ENCODE measurements at regions not wholly inside any gene's neighbourhood (a gene's known extent, or its start where the extent isn't known, plus 50 kb on each side); places are given as distances from the start of the nearest gene placed in this dataset.

- TF ChIP-seq, protein P1, sequence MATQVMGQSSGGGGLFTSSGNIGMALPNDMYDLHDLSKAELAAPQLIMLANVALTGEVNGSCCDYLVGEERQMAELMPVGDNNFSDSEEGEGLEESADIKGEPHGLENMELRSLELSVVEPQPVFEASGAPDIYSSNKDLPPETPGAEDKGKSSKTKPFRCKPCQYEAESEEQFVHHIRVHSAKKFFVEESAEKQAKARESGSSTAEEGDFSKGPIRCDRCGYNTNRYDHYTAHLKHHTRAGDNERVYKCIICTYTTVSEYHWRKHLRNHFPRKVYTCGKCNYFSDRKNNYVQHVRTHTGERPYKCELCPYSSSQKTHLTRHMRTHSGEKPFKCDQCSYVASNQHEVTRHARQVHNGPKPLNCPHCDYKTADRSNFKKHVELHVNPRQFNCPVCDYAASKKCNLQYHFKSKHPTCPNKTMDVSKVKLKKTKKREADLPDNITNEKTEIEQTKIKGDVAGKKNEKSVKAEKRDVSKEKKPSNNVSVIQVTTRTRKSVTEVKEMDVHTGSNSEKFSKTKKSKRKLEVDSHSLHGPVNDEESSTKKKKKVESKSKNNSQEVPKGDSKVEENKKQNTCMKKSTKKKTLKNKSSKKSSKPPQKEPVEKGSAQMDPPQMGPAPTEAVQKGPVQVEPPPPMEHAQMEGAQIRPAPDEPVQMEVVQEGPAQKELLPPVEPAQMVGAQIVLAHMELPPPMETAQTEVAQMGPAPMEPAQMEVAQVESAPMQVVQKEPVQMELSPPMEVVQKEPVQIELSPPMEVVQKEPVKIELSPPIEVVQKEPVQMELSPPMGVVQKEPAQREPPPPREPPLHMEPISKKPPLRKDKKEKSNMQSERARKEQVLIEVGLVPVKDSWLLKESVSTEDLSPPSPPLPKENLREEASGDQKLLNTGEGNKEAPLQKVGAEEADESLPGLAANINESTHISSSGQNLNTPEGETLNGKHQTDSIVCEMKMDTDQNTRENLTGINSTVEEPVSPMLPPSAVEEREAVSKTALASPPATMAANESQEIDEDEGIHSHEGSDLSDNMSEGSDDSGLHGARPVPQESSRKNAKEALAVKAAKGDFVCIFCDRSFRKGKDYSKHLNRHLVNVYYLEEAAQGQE (IDR thresholded peaks at IDR 0.05; ENCODE audit: insufficient read depth in 1 of 2, low read depth in 2 of 2, low read length in 2 of 2), result no peak
- TF ChIP-seq TAF1 (IDR thresholded peaks at IDR 0.05; ENCODE audit: borderline replicate concordance, insufficient read depth, low read length) (no peak), FOXP2 (optimal IDR thresholded peaks at IDR 0.05; ENCODE audit: borderline replicate concordance, extremely low read depth, extremely low read length, insufficient read depth) (no peak), SIN3A (IDR thresholded peaks at IDR 0.05; ENCODE audit: borderline replicate concordance, insufficient read depth, low read length) (no peak), POLR2AphosphoS5 (IDR thresholded peaks at IDR 0.05; ENCODE audit: low read depth, low read length) (no peak)
Observed at GRCh38 chr13:109592770-109593169, 193.6 kb downstream of the IRS2 start.

DNA sequence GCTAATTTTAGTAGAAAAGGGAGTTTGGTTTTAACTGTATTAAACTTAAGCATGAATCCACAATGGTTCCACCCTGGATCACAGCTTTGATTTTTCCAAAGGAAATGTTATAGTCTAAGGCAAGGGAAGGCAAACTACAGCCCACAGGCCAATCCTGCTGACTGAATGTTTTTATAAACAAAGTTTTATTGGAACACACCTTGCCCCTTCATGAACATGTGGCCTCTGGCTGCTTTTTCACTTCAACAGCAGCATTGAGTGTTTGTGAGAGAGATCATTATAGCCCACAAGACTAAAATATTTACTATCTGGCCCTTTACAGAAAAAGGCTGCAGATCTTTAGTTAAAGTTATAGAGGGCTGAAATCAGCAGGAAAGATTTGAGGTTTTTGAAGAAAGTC lies 198.7 kb downstream of the IRS2 start:
- TF ChIP-seq, protein P1 (IDR thresholded peaks at IDR 0.05; ENCODE audit: insufficient read depth in 1 of 2, low read depth in 2 of 2, low read length in 2 of 2), result no peak
- no peak for TF ChIP-seq SIN3A (IDR thresholded peaks at IDR 0.05; ENCODE audit: borderline replicate concordance, insufficient read depth, low read length)

DNA sequence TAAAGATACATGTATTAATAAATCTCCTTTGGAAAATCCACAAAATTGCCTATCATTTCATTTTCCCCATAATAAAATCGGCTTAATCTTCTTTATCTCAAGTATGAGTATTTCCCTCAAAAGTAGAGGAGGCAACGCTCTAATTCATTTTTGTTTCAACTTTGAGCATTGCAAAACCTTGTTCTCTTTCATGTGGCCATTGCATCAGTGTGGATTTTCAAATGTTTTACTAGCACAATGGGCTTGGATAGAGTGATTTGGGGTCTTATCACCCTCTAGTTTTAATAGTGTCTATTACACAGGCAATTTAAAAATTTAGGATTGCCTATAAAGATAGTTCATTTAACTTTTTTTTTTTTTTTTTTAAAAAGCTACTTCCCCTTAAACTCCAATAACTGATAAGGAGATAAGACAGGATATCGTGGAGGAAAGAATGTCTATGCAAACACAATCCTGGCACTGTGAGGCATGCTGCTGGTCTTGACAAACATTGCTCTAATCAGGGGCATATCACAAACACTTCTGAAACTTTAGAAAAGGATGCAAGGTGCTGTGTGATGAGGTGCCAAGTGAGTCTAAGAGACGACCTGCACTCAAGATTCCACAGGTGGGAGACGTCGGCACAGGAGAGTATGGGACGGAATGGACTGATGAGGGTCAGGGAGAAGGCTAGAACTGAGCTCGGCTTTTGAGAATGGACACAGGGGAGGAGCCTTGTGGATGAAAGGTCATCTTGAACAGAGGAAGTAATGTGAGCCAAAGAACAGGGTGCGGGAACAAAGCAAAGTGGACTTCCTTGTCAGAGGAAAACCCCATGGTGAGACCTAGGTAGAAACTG lies 199.7 kb downstream of the IRS2 start:
- TF ChIP-seq FOXP2 (optimal IDR thresholded peaks at IDR 0.05; ENCODE audit: borderline replicate concordance, extremely low read depth, extremely low read length, insufficient read depth) (no peak), SIN3A (IDR thresholded peaks at IDR 0.05; ENCODE audit: borderline replicate concordance, insufficient read depth, low read length) (no peak), TAF1 (IDR thresholded peaks at IDR 0.05; ENCODE audit: borderline replicate concordance, insufficient read depth, low read length) (no peak), POLR2AphosphoS5 (IDR thresholded peaks at IDR 0.05; ENCODE audit: low read depth, low read length) (no peak)
- TF ChIP-seq, protein P1 (IDR thresholded peaks at IDR 0.05; ENCODE audit: insufficient read depth in 1 of 2, low read depth in 2 of 2, low read length in 2 of 2), result no peak

- TF ChIP-seq FOXP2 (optimal IDR thresholded peaks at IDR 0.05; ENCODE audit: borderline replicate concordance, extremely low read depth, extremely low read length, insufficient read depth), result no peak
Observed at GRCh38 chr13:109584844-109585361, 201.5 kb downstream of the IRS2 start.

DNA sequence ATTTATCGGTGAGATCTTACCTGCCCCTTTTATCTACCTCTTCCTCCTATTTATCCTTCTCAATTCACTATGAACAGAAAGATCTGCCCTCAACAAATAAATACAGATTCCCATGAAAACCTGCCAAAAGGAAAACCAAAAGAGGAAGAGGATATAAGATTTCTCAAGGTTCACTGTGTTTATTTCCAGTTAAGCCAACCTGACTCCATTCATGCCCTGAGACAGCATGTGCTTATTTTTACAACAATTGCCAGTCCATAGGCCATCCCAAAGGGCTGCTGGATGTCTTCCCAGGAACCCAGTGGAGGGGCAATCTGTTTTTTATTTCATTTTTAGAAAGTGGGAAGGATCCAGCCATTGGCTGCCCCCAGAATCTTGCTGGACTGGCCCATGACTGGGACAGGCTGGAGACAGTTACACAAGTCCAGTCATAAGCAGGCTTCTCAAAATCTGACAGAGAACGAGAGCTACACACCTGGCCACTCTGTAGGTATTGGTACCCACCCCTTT lies 209.1 kb downstream of the IRS2 start:
- TF ChIP-seq POLR2AphosphoS5 (IDR thresholded peaks at IDR 0.05; ENCODE audit: low read depth, low read length), result no peak
- no peak for TF ChIP-seq TAF1 (IDR thresholded peaks at IDR 0.05; ENCODE audit: borderline replicate concordance, insufficient read depth, low read length)
- TF ChIP-seq SIN3A (IDR thresholded peaks at IDR 0.05; ENCODE audit: borderline replicate concordance, insufficient read depth, low read length), result no peak
- TF ChIP-seq, protein P1 (IDR thresholded peaks at IDR 0.05; ENCODE audit: insufficient read depth in 1 of 2, low read depth in 2 of 2, low read length in 2 of 2), result no peak
- no peak for TF ChIP-seq FOXP2 (optimal IDR thresholded peaks at IDR 0.05; ENCODE audit: borderline replicate concordance, extremely low read depth, extremely low read length, insufficient read depth)
